ENCODE measurements at regions not wholly inside any gene's neighbourhood (a gene's known extent, or its start where the extent isn't known, plus 50 kb on each side); places are given as distances from the start of the nearest gene placed in this dataset.

- Histone ChIP-seq H3K27ac (ENCODE audit: insufficient read depth, low read length) (no peak overlapping the region), H3K9ac (ENCODE audit: insufficient read depth, low read length) (no peak overlapping the region), H3K4me1 (ENCODE audit: control insufficient read depth, extremely low read depth, insufficient read depth, low read length) (no peaks in the 10 kb centered on the region), H3K36me3 (ENCODE audit: control insufficient read depth, insufficient read depth, low read length) (no peaks in the 10 kb centered on the region), H2AFZ (ENCODE audit: low read length) (no peak overlapping the region), H3K79me2 (ENCODE audit: control insufficient read depth, insufficient read depth, low read length) (no peaks in the 10 kb centered on the region), H3K4me3 (replicated peaks in 1 of 4; ENCODE audit: control extremely low read depth in 1 of 4, insufficient read depth in 1 of 4, low read depth in 3 of 4, low read length in 4 of 4) (no peak overlapping the region), H3K27me3 (ENCODE audit: control insufficient read depth, insufficient read depth, low read length) (no peaks in the 10 kb centered on the region), H3K4me2 (ENCODE audit: extremely low read depth, insufficient read depth, low read length) (no peak overlapping the region), H4K20me1 (ENCODE audit: control insufficient read depth, extremely low read depth, insufficient read depth, low read length) (no peaks in the 10 kb centered on the region), H3K9me3 (ENCODE audit: control insufficient read depth, insufficient read depth, low read depth, low read length) (no peaks in the 10 kb centered on the region)
- TF ChIP-seq EZH2 (IDR thresholded peaks at IDR 0.05; ENCODE audit: low read length, missing control alignments) (no peak), CTCF (conservative IDR thresholded peaks at IDR 0.05 in 1 of 2, IDR thresholded peaks at IDR 0.05 in 1 of 2; ENCODE audit: low read depth in 1 of 2, low read length in 2 of 2) (no peak)
- no peak for DNase-seq (ENCODE audit: low read depth in 2 of 2)
Measured at GRCh38 chr16:82518811-82519210, 108.0 kb upstream of the CDH13 start.

GRCh38 chr16:82514262-82514661 lies 112.5 kb upstream of the CDH13 start:
- no peak overlapping the region for H2AFZ ChIP-seq (ENCODE audit: low read length)
- no peak overlapping the region for H3K9ac ChIP-seq (ENCODE audit: insufficient read depth, low read length)
- H3K4me2 ChIP-seq (ENCODE audit: extremely low read depth, insufficient read depth, low read length), result no peak overlapping the region
- H3K36me3 ChIP-seq (ENCODE audit: control insufficient read depth, insufficient read depth, low read length), result no peaks in the 10 kb centered on the region
- no peak overlapping the region for H3K4me3 ChIP-seq (replicated peaks in 1 of 4; ENCODE audit: control extremely low read depth in 1 of 4, insufficient read depth in 1 of 4, low read depth in 3 of 4, low read length in 4 of 4)
- H3K4me1 ChIP-seq (ENCODE audit: control insufficient read depth, extremely low read depth, insufficient read depth, low read length), result no peaks in the 10 kb centered on the region
- H3K27me3 ChIP-seq (ENCODE audit: control insufficient read depth, insufficient read depth, low read length), result no peaks in the 10 kb centered on the region
- no peaks in the 10 kb centered on the region for H3K79me2 ChIP-seq (ENCODE audit: control insufficient read depth, insufficient read depth, low read length)
- no peak for TF ChIP-seq EZH2 (IDR thresholded peaks at IDR 0.05; ENCODE audit: low read length, missing control alignments)
- TF ChIP-seq CTCF (conservative IDR thresholded peaks at IDR 0.05 in 1 of 2, IDR thresholded peaks at IDR 0.05 in 1 of 2; ENCODE audit: low read depth in 1 of 2, low read length in 2 of 2), result no peak
- H3K27ac ChIP-seq (ENCODE audit: insufficient read depth, low read length), result no peak overlapping the region
- H3K9me3 ChIP-seq (ENCODE audit: control insufficient read depth, insufficient read depth, low read depth, low read length), result no peaks in the 10 kb centered on the region
- no peak for DNase-seq (ENCODE audit: low read depth in 2 of 2)
- no peaks in the 10 kb centered on the region for H4K20me1 ChIP-seq (ENCODE audit: control insufficient read depth, extremely low read depth, insufficient read depth, low read length)

GRCh38 chr16:82510789-82511305 lies 115.9 kb upstream of the CDH13 start:
- TF ChIP-seq EZH2 (IDR thresholded peaks at IDR 0.05; ENCODE audit: low read length, missing control alignments) (no peak), CTCF (conservative IDR thresholded peaks at IDR 0.05 in 1 of 2, IDR thresholded peaks at IDR 0.05 in 1 of 2; ENCODE audit: low read depth in 1 of 2, low read length in 2 of 2) (no peak)
- Histone ChIP-seq H2AFZ (ENCODE audit: low read length) (no peak overlapping the region), H3K36me3 (ENCODE audit: control insufficient read depth, insufficient read depth, low read length) (no peaks in the 10 kb centered on the region), H3K4me2 (ENCODE audit: extremely low read depth, insufficient read depth, low read length) (no peak overlapping the region), H4K20me1 (ENCODE audit: control insufficient read depth, extremely low read depth, insufficient read depth, low read length) (no peaks in the 10 kb centered on the region), H3K4me3 (replicated peaks in 1 of 4; ENCODE audit: control extremely low read depth in 1 of 4, insufficient read depth in 1 of 4, low read depth in 3 of 4, low read length in 4 of 4) (no peak overlapping the region), H3K27ac (ENCODE audit: insufficient read depth, low read length) (no peak overlapping the region), H3K9ac (ENCODE audit: insufficient read depth, low read length) (no peak overlapping the region), H3K79me2 (ENCODE audit: control insufficient read depth, insufficient read depth, low read length) (no peaks in the 10 kb centered on the region), H3K27me3 (ENCODE audit: control insufficient read depth, insufficient read depth, low read length) (no peaks in the 10 kb centered on the region), H3K9me3 (ENCODE audit: control insufficient read depth, insufficient read depth, low read depth, low read length) (no peaks in the 10 kb centered on the region), H3K4me1 (ENCODE audit: control insufficient read depth, extremely low read depth, insufficient read depth, low read length) (no peaks in the 10 kb centered on the region)
- DNase-seq (ENCODE audit: low read depth in 2 of 2), result no peak

Data from fibroblast of lung (primary cell).